Jurkat, Clone E6-1 (cell line): ENCODE measurements at regions not wholly inside any gene's neighbourhood (a gene's known extent, or its start where the extent isn't known, plus 50 kb on each side); places are given as distances from the start of the nearest gene placed in this dataset.
"Not testable (repeated sequence)": the region's sequence is repeated elsewhere in the genome, so short reads cannot be mapped to it uniquely, and the experiment has no call there.

Source experiments
- DNase-seq: peaks from one replicate; pipeline ENCODE4 v3.0.0-alpha.2; 2011; ENCODE audit warnings: low read depth, low spot score
- H3K4me3 ChIP-seq: 2 replicates; pipeline ENCODE4 v1.5.1; 2011; ENCODE audit warnings: mild to moderate bottlenecking, low read length, control low read depth, moderate library complexity

- H3K4me3 ChIP-seq: no peak overlapping the region
- peak; percentile 44 for DNase-seq
These were observed 494.1 kb upstream of the MEIS1 start for GRCh38 chr2:65940856-65941255.

DNA sequence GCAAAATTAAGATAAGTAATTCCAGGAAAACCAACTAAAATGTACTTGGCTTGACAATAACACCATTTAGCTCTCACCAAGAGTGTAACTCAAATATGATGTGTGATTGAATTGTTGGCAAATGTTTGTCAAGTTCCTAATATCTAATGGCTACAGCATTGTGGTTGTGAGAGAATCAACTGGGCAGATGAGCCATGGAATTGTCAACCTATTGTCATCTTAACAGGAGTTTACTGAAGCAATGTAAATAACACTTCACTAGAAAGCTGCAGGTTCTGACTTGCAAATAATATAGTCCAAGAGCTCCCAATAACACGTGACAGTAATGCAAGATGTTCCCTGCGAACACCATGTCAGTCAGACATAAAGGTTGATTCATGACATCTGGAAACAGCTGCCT lies 495.2 kb upstream of the MEIS1 start:
- no peak overlapping the region for H3K4me3 ChIP-seq
- no peak for DNase-seq

DNA sequence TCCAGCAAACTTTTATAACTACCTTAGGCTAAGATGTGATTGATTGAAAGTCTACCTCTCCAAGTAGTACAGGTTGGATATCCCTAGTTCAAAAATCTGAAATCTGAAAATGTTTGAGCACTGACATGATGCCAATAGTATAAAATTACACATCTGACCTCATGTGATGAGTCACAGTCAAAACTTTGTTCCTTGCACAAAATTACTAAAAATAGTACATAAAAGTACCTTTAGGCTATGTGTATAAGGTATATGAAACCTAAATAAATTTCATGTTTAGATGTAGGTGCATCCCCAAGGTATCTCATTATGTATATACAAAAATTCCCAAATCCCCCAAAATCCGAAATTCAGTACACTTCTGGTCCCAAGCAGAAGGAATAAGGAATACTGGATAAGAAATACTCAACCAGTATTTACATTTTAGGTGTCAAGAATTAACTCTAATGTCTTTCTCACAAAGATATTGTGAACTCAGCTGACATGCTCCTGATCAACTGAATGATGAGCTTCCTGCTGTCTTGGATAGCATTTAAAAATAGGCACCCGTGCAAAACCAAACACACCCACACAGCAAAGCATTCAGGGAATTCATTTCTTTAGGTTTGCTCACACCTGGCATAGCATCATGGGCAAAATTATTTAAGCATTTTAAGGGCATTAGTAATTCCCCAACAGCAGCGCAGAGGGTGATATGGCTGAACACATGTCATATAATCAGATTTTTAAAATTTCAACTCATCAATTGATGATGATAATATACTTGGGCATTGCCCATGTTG lies 497.4 kb upstream of the MEIS1 start:
- no peak overlapping the region for H3K4me3 ChIP-seq
- no peak for DNase-seq

- no peak overlapping the region for H3K4me3 ChIP-seq
- no peak for DNase-seq
These were observed 499.8 kb upstream of the MEIS1 start for GRCh38 chr2:65934992-65935629.

- no peak overlapping the region for H3K4me3 ChIP-seq
- DNase-seq: no peak
These were observed 500.2 kb upstream of the SPRED2 start for GRCh38 chr2:65932571-65932970.

GRCh38 chr2:65931056-65931455 lies 498.7 kb upstream of the SPRED2 start:
- no peak overlapping the region for H3K4me3 ChIP-seq
- DNase-seq: no peak

GRCh38 chr2:65930259-65930658 lies 497.9 kb upstream of the SPRED2 start:
- no peak overlapping the region for H3K4me3 ChIP-seq
- no peak for DNase-seq

GRCh38 chr2:65929664-65930063 lies 497.3 kb upstream of the SPRED2 start:
- not testable (repeated sequence) for H3K4me3 ChIP-seq, DNase-seq

GRCh38 chr2:65922794-65923193 lies 490.4 kb upstream of the SPRED2 start:
- no peak for DNase-seq
- H3K4me3 ChIP-seq: no peak overlapping the region

- DNase-seq: no peak
- no peak overlapping the region for H3K4me3 ChIP-seq
These were observed 489.6 kb upstream of the SPRED2 start for GRCh38 chr2:65922030-65922429.

DNA sequence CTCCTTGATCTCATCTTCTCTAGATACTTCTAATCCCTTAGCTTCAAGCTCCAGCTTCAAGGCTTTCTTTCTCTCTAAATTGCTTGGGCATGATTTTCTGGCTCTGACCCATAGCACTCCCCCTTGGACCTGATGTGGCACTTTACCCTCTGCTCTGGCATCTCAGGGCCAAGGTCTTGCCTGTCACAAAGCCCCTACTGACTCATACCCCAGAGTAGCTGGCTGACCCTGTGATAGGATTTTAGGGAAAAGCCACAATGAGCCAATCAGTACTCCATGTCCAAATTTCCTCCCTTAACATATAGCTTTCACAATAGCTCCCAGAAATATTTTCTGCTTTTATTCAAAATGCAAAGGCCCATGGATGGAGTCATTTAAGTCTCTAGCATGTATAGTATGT lies 488.7 kb upstream of the SPRED2 start:
- no peak for DNase-seq

GRCh38 chr2:65920659-65921058 lies 488.3 kb upstream of the SPRED2 start:
- no peak for DNase-seq
- no peak overlapping the region for H3K4me3 ChIP-seq

More for the DNA sequence above, 488.7 kb upstream of the SPRED2 start:
- no peak overlapping the region for H3K4me3 ChIP-seq

GRCh38 chr2:65919550-65920188 lies 487.3 kb upstream of the SPRED2 start:
- H3K4me3 ChIP-seq: no peak overlapping the region
- DNase-seq: no peak

GRCh38 chr2:65918760-65919187 lies 486.4 kb upstream of the SPRED2 start:
- no peak overlapping the region for H3K4me3 ChIP-seq
- DNase-seq: peak; percentile 28

DNA sequence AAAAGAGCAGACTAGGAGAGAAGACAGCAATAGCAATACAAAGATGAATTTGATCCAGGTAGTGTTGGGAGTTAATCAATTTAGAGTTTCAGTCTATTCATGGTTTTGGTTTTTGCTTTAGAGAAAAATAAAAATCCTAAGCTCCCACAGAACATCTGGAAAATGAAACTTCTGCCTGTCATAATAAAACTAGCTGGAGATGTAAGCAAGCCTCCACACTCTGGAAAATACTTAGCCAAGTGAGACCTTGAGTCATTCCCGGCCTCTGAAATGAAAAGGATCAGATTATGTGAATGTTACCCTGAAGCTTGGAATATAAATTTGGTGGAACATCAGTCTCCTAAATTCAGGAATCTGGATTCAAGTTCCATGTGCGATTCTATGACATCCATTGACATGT lies 485.6 kb upstream of the SPRED2 start:
- H3K4me3 ChIP-seq: no peak overlapping the region
- no peak for DNase-seq

DNA sequence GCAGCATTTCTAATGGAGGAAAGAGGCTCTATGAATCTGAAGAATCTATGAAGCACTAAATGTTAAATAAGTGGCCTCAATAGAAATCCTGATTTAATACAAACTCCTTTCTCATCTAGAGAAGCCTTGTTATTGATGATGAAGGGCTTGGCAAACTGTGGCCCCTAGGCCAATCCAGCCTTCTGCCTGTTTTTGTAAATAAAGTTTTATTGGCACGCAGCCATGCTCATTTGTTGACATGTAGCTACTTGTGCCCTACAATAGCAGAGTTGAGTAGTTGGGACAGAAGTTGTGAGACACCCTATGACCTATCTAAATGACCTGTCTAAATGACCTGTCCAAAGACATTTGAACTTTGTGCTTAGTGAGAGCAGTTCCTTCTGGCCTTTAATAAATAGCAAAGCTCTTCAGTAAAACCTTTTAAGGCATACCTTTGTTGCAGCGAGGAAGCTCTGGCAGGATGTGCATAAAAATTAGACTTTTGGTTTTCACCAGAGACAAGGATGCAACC lies 484.4 kb upstream of the SPRED2 start:
- no peak overlapping the region for H3K4me3 ChIP-seq
- no peak for DNase-seq

- DNase-seq: no peak
- H3K4me3 ChIP-seq: no peak overlapping the region
These were observed 483.8 kb upstream of the SPRED2 start for GRCh38 chr2:65916177-65916576.

DNA sequence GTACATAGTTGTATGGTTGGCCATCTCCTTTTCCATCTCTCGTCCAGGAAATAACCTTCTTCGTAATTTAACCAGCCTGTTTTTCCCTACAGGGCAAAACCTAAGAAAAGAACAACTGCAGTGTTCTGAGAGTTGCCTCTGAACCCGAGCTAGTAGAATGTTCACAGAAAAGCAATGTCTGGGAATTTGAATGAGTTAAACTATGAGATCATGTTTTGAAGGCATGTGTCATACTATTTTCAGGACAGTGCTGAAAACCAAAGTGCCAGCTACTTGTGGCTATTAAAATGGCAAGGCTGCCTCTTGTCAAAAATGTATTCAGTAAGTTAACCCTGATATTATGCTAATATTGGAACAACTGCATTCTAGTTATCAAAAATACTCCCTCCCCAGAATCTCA lies 482.9 kb upstream of the SPRED2 start:
- no peak overlapping the region for H3K4me3 ChIP-seq
- DNase-seq: no peak

DNA sequence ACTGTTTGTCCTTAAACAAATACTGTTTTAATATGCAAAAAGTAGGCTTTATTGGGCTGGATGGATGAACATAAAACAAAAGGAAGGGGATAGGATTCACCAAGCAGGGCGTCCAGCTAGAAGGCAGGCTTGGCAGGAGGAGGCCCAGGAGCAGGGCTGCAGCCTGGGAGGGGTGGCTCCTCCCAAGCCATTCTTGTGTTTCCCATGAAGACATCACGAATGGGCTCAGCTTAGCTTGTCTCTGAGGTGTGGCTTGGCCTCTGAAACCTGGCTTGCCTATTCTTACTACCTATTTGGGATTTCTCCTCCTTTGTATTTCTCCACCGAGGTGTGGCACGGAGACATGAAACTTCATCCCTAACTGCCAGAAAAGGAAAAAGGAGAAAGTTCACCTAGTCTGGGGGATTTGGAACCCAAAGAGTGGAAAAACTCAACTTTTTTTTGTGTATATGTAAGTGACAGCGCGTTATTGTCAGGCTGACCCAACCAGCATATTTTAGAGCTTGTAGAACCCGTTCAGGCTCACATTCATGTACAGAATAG lies 481.9 kb upstream of the SPRED2 start:
- DNase-seq: no peak
- H3K4me3 ChIP-seq: no peak overlapping the region

DNA sequence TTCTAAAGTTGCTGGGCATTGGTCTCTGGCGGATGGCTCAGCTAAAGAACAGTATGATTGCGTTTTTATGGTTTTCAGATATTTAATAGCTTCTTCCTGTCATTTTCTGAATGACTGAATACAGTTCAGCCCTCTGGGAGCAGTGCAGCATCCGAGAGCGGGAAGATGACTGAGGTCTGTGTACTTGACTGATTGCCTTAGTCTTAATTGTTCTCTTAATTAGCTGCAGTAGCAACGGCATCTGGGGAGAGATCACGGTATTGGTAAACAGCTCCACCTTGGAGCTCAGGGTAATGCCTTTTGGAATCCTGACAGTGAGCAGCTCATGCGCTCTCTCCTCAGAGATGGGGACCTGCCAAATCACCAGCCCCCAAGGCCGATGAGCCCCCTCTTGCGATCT lies 481.4 kb upstream of the SPRED2 start:
- DNase-seq: no peak
- H3K4me3 ChIP-seq: no peak overlapping the region
